Suprapubic skin (tissue), 4 donors: ENCODE measurements at regions not wholly inside any gene's neighbourhood (a gene's known extent, or its start where the extent isn't known, plus 50 kb on each side); places are given as distances from the start of the nearest gene placed in this dataset.

Experiments used
- POLR2A ChIP-seq, 2 donors: fragments of 450-650 bp; IDR thresholded peaks; one replicate each; pipeline ENCODE4 v1.6.1; 2017; ENCODE audit warnings: antibody characterized with exemption in 2 of 2, mild to moderate bottlenecking in 2 of 2, moderate library complexity in 2 of 2
- POLR2AphosphoS5 ChIP-seq, 3 donors: sonication (generic); formaldehyde crosslinking; IDR thresholded peaks; one replicate each; pipeline ENCODE4 v1.6.1; 2017; ENCODE audit warnings: antibody characterized with exemption in 3 of 3
- TF ChIP-seq, protein P1 (sequence below), 2 donors: fragments of 200-600 bp in 1 of 2; fragments of 450-650 bp in 1 of 2; sonication (generic) in 1 of 2; IDR thresholded peaks; one replicate each; pipeline ENCODE4 v1.5.1; 2016 to 2019; ENCODE audit warnings: antibody characterized with exemption in 2 of 2, mild to moderate bottlenecking in 1 of 2, moderate library complexity in 1 of 2

- TF ChIP-seq, protein P1, sequence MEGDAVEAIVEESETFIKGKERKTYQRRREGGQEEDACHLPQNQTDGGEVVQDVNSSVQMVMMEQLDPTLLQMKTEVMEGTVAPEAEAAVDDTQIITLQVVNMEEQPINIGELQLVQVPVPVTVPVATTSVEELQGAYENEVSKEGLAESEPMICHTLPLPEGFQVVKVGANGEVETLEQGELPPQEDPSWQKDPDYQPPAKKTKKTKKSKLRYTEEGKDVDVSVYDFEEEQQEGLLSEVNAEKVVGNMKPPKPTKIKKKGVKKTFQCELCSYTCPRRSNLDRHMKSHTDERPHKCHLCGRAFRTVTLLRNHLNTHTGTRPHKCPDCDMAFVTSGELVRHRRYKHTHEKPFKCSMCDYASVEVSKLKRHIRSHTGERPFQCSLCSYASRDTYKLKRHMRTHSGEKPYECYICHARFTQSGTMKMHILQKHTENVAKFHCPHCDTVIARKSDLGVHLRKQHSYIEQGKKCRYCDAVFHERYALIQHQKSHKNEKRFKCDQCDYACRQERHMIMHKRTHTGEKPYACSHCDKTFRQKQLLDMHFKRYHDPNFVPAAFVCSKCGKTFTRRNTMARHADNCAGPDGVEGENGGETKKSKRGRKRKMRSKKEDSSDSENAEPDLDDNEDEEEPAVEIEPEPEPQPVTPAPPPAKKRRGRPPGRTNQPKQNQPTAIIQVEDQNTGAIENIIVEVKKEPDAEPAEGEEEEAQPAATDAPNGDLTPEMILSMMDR (IDR thresholded peaks at IDR 0.05): no peak
- TF ChIP-seq POLR2AphosphoS5 (IDR thresholded peaks at IDR 0.05) (no peak), POLR2A (IDR thresholded peaks at IDR 0.05) (no peak)
Observed at GRCh38 chr3:67737140-67737539, 82.7 kb upstream of the SUCLG2 start.
